HG03439 (cell line): ENCODE measurements at regions not wholly inside any gene's neighbourhood (a gene's known extent, or its start where the extent isn't known, plus 50 kb on each side); places are given as distances from the start of the nearest gene placed in this dataset.
"Not testable (repeated sequence)": the region's sequence is repeated elsewhere in the genome, so short reads cannot be mapped to it uniquely, and the experiment has no call there.

ENCODE experiments used
- ATAC-seq: cut with Tn5 transposase; IDR thresholded peaks from one replicate; pipeline ENCODE4 v1.9.1; 2021; ENCODE audit warnings: mild to moderate bottlenecking, moderate library complexity; ENCODE audit not compliant: unreplicated experiment

DNA sequence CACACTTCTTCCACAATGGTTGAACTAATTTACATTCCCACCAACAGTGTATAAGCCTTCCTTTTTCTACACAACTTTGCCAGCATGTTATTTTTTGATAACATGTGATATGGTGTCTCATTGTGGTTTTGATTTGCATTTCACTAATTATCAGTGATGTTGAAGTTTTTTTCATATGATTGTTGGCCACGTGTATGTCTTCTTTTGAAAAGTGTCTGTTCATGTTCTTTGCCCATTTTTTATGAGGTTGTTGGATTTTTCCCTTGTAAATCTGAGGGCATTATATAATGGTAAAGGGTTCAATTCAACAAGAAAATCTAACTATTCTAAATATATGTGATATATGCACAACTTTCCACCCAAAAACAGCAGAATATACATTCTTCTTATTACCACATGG, 153.4 kb upstream of the POGK start:
- ATAC-seq: not testable (repeated sequence)

DNA sequence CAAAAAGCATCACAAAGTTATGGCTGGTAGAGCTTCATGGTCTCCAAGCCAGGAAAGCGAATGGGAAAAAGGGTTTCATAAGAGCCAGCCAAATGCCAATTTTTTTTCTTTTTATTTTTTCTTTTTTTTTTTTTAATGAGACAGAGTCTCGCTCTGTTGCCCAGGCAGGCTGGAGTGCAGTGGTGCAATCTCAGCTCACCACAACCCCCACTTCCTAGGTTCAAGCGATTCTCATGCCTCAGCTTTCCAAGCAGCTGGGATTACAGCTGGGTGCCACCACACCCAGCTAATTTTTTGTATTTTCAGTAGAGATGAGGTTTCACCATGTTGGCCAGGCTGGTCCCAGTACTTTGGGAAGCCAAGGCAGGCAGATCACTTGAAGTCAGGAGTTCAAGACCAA, 148.7 kb upstream of the POGK start:
- ATAC-seq: not testable (repeated sequence)

DNA sequence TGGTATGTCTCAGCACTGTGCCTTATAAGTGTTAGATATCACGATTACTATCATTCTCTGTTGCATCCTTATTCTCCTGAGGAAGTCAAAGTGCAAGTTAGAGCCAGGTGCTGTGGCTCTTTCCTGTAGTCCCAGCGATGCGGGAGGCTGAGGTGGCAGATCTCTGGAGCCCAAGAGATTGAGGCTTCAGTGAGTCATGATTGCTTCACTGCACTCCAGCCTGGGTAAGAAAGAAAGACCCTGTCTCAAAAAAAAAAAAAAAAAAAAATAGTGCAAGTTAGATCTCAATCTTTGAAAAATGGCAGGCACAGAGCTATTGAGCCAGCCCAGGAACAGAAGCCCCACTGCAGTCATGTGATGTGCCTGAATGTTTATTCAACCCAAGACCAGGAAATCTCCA, 147.8 kb upstream of the POGK start:
- ATAC-seq: no peak

DNA sequence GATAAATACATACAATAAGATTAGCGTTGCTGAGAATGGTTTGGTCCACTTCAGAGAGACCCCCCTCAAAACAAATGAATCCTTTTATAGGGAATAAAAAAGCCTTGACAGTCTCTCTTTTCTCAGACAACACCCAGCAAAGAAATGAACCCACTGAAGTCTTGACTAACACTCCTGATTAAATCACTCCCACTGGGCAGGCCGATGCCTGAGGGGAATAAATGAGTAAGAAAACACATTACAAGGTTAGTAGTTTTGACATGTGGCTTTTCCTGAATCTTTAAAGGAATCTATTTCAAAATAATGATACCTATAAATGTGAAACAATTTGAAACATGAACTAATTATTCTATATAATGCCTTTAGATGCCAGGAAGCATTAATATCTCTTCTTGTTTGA, 146.9 kb upstream of the POGK start:
- ATAC-seq: no peak

DNA sequence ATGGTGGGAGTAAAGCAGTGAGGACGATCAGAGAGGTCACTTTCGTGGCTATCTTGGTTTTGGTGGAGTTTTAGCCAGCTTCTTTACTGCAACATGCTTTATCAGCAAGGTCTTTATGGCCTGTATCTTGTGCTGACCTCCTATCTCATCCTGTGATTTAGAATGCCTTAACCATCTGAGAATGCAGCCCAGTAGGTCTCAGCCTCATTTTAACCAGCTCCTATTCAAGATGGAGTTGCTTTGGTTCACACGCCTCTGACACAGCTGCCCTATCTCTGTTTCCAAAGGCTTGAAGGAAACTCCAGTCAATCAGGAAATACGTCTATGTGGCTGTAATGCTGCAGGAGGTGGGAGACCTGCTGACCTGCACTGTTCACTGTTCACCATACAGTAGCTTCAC, 146.1 kb upstream of the POGK start:
- ATAC-seq: no peak

DNA sequence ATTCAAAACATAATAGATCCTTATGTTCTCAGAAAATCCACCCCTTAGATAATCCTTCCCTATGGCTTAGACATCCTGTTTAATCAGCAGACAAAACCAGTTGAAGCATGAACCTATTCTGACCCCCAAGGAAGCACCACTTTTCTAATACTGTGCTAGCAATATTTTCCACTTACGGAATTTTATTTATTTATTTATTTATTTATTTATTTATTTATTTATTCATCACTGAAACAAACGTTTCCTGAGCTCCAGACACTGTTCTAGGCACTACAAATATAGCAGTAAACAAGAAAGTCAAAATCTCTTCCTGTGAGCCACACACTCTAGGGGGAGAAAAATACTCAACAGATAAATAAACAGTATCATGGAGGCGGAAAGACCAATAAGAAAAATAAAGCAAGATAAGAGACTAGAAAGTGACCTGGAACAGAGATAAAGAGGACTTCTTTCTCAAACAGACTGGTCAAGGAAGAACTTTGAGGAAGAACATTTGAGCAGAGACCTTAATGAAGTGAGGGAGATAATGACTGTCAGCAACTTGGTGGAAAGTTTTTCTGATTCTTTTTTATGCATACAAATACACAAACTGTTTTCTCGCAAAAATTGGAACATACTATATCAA, 145.5 kb upstream of the POGK start:
- no peak for ATAC-seq

DNA sequence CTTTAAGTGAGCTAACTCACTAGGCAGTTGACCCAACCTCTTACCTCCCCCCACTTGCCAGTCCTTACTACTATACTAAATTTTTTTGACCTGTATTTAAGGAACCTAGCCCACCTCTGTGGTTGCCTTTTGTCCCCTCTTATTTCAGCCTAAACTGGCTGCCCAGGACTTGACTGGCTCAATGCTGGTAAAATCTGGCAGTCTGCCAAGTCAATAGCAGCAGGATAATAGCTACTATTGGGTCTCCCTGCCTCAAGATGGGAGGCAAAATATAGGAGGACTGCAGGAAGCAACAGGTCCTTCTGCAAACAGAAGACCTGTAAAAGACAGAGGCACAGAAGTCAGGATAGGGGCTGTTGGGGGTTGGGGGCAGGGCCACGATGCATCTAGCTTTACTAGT, 144.2 kb upstream of the POGK start:
- no peak for ATAC-seq

DNA sequence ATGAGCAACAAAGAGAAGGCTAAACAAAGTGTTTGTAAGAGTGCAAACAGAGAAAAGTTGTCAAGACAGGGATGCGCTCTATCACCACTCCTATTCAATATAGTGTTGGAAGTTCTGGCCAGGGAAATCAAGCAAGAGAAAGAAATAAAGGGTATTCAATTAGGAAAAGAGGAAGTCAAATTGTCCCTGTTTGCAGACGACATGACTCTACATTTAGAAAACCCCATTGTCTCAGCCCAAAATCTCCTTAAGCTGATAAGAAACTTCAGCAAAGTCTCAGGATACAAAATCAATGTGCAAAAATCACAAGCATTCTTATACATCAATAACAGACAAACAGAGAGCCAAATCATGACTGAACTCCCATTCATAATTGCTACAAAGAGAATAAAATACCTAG, 143.4 kb upstream of the POGK start:
- not testable (repeated sequence) for ATAC-seq

DNA sequence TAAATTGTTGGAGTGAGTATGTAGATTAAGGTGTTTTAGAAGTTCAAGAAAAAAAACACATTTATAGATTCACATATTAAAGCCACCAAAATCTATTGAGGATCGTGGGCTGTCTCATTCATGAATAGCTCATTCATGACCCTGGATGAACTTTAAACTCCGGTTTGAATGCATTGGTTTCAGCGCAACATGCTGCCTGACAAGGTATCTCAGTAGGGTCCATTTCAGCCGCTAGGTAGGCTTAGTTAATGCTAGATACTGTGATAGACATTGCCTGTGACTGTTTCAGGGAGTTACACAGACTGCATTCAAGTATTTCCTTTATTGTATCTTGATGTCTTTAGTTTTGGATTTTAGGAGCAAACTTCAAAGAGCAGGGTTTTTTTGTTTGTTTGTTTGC, 140.5 kb upstream of the POGK start:
- no peak for ATAC-seq

DNA sequence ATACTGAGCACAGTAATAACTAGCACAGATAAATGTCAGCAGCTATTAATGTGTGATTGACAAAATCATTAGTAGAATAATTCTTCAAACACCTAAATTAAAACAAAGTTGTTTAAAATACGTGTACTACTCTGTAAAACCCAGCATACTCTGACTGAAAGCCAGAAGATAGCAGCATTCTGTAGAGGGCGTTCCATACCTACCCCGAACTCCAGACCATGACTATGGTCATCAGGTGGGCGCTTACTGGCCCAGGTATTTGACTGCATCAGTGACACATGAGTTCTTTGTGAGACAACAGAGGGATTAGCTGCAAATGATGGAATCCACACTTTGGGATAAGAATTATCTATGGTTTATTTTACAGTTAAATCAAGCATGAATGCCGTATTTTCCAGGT, 139.7 kb upstream of the POGK start:
- no peak for ATAC-seq

DNA sequence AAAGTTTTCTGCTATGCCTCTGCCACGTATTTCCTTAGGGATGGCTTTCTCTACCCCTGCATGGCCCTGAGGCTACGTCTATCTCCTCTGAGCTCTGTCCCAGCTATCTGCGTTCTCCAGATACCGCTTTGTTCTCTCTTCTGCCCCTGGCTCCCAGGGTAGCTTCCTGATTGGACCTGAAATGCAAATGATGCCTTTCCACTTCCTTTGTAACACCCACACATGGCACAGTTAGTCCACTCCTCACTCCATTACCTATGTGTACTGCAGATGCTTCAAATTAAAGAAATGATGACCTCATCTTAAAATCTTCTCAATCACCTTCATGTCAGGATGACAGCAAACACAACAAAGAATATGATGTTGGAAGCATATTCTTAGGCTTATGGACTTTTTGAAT, 138.6 kb upstream of the POGK start:
- ATAC-seq: no peak

DNA sequence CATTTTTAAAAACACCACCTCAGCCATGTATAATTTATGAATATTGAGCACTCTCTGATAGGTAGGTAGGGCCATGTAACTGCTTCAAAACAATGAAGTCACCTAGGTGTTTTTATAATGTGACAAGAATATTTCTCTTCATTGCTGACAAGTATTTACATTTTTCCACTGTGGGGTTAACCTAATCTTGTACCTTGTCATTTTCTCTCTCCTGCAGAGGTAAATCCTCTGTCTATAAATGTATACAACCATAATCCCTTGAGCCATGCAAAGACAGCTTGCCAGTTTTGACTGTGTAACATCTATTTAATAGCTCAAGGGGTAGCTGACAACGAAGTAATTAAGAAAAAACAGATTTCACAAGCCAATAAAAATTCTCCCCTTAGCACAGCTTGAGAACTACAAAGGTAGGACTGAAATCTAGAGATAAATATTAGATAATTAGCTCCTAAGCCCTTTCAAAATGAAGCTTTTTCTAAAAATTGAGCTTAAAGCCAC, 137.6 kb upstream of the POGK start:
- no peak for ATAC-seq

DNA sequence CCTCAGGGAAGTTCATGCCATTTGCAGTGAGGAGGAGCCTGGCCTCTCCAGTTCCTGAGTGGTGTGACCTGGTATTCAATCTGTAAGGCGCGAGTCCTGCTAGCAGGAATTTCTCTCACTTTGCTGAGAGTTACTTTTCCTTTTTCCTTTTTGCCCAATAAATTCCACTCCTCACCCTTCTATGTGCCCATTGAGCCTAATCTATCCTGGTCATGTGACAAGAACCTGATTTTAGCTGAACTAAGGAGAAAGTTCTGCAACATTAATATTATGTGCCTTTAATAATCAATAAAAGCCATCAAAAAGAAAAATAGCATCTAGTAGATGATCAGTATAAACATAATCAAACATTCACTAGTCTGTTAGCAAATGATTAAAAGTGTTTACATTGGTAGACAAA, 136.1 kb upstream of the POGK start:
- no peak for ATAC-seq

DNA sequence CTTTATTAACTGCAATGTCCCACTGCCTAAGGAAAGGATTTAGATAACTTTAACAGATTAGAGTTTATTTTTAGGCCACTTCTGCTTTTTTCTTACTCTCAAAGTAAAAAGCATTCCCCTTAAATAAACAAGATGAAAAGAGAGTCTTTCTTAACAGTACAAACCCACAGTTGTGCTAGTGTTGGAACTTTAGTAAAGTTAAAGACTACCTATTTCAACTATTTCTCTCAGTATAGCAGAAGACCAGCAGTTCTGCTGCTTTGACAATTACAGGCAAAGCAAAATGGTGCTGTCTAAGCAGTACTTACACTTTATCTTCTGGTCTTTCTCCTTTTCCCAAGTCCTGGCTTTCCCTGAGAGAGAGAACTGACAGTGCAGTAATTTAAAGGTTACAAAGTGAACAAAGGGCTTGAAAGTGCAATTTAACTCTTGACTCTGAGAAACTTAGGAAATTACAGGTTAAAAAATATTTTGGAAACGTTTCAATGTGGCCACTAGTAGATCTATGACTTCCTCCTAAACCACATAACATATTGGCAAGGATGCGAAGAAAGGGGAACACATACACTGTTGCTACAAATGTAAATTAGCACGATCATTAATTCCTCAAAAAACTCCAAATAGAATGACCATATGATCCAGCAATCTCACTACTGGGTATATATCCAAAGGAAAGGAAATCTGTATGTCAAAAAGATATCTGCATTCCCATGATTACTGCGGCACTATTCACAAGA, 135.4 kb upstream of the POGK start:
- no peak for ATAC-seq

DNA sequence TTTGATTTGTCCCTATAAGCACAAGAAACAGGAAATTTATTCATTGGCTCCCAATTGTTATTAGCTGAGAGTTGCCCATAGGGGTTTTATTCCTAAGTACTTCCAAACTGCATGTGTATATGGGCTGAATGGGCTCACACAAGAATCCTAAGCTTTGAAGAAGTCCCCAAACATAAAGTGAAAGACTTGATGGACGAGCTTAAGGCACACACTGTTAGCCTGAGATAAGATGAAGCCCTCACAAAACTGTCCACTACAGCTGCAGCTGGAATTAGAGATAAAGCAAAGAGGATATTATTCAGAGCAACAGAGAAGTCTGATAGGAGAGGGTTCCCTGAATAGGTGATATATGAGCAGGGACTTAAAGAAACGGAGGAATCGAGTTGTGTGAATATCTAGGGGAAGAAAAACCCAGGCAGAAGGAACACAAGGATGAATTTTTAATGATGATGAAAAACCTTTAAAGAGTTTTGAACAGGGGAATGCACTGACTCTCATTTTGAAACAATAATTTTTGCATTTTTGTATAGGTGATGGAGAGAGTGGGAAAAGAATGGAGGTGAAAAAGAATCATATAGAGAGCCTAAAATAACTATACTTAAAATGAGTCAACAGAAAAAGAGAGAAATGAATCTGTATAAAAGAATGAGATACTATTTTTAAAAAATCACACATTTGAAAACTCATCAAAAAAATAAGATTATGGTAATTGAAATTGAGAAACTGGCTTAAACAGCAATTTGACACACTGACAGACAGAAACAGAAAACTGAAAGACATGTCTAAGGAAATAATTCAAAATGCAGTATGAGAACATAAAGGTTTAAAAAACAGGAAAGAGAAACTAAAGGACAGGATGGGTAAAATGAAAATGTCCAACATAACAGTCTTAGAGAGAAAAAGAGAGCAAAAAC, 133.6 kb upstream of the POGK start:
- no peak for ATAC-seq

DNA sequence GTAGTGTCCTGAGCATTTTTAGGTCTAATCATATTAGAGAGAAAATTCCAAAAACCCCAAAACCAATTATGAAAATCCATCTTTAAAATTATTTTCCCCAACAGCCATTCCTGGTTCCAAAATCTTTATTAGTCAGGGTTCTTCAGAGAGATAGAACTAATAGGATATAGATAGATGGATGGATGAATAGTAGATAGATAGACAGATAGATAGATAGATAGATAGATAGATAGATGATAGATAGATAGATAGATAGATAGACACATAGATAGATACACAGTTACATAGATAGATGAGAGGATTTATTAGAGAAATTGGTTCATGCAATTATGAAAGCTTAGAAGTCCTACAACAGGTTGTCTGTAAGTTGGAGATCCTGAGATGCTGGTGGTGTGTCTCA, 122.7 kb upstream of the POGK start:
- ATAC-seq: no peak

DNA sequence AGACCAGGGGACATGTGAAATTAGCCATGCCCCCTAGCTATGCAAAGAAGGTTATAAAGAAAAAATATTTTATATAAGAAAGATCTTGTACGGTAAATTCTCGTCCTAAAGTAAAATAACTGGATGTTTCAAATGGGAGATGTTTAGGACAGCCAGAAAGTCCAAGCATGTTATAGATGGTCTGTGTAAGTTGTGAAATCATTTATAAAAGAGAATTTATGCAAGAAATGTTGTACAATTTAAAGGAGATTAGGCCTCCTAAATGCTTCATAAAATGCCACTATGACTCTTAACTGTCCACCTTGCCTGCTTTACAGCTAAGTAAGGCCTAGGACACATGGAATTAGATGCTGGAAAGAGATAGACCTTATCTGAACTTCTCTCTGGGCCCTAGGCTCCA, 118.1 kb upstream of the POGK start:
- no peak for ATAC-seq

DNA sequence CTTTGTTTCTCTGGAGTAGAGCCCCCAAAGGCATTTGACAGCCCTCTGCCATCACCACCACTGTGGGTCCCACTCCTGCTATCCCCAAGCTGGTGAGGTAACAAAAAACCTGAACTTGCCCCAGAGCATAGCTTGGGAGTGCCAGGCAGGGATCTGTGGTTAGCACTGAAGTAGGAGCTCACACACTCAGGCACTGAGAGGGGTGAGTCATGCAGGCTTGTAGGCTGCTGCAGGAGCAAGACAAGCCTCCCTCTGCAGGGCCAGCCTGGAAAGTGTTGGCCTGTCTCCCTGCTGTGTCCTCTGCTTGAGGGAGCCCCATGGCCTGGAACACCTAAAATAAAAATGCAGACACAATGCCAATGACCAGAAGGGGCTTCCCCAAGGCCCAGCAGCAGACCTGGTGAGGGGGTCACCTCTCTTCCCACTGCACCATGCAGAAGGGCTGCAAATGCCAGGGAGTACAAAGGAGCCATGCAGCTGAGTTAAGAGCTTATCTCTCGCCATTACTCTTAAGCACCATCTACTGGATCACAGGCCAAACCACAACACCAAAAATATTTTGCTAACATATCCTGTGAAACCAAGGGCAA, 108.9 kb upstream of the POGK start:
- ATAC-seq: no peak

DNA sequence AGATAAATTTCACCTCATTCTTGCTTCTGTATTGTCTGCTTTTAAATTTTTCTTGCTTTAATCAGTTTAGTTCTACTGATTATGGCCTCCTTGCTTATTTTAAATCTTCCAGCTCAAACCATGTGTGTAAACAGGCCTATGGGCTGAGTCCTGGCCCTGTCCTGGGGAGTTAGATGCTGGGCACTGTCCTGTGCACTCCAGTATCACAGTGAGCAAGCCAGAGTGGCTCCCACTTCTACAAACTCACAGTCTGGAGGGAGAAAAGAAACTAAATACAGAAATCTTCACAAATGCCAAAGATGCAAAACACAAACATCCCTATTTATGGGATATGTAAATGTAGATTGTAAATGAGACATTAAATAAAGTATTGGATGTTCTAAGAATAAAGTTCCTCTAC, 101.1 kb upstream of the POGK start:
- ATAC-seq: no peak

DNA sequence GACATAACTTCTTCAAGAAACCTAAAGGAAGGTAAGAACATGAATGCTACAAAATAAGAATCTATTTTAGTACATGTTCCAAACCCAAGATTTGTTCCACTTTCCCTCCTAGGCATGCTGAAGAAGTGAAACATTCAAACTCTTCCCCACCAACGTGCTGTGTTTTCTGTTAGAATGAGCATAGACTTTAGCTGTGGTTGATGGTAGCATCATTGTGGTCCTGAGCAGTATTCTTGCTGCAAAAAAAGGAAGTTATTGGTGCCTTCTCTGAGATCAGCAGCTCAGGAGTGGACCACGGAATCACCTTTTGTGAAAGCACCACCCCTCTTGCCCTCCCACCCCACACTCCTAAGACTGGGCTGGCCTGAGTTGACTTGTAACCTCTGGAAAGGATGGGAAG, 100.4 kb upstream of the POGK start:
- no peak for ATAC-seq

DNA sequence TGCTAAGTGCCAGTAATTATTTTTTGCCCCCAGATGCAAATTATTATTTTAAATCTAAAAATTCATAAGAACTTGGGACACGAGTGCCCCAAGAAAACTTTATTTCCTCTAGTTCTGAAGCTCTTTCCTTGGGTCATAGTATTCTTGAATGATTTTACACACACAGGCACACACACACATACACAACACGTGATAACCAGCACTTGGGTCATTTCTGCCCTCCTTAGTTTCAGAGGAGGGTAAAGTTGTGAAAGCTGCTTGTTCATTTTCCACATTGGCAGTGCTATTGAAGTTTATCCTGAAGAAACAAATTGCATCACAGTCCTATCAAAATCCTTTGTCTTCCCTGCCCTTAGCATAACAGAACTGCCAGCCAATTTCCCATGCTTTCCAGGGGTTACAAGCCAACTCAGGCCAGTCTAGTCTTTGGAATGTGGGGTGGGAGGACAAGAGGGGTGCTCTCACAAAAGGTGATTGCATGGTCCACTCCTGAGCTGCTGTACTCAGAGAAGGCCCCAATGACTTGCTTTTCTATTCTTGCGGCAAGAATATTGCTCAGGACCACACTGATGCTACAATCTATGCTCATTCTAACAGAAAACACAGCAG, 98.5 kb upstream of the POGK start:
- ATAC-seq: no peak
